HG03565 (cell line): ENCODE measurements at regions not wholly inside any gene's neighbourhood (a gene's known extent, or its start where the extent isn't known, plus 50 kb on each side); places are given as distances from the start of the nearest gene placed in this dataset.
"Not testable (repeated sequence)": the region's sequence is repeated elsewhere in the genome, so short reads cannot be mapped to it uniquely, and the experiment has no call there.

Experiments
- ATAC-seq: cut with Tn5 transposase; IDR thresholded peaks from one replicate; pipeline ENCODE4 v1.9.1; 2021; ENCODE audit warnings: mild to moderate bottlenecking, moderate library complexity; ENCODE audit not compliant: unreplicated experiment

DNA sequence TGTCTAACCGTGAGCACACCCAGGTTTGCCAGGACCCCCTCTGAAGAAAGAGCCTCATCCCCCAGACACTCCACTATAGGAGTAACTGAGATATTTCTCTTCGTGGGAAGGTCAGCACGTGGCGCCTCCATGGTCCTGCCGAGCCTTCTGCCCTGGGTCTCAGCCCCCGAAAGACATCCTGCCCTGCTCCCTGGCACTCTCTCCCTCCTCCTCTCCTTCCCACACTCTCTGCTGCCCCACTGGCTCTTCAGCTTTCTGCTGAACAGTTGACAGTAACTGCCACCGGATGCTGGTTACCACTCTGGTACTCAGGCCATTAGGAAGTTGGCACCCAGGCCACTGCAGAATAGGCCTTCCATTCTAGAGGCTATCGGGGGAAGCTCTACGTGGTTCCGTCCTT, 185.2 kb downstream of the UACA start:
- no peak for ATAC-seq

DNA sequence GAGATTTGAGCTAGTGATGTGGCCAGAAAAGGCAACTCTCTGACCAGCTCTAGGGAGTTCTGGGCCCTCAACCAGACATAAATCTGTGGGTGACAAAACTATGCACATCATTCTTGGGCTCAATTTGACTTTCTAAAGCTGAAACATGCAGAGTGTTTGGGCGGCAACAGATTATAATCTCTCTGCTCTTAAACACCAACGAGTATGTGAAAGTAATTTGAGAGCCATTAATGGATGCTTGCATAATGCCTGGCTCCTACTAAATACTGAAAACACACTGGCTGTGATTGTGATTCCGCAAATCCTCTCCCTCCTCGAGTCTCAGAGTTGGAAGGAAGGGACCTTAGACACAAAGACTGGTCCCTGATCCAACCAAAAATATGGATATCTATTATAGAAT, 186.7 kb downstream of the UACA start:
- ATAC-seq, result no peak

DNA sequence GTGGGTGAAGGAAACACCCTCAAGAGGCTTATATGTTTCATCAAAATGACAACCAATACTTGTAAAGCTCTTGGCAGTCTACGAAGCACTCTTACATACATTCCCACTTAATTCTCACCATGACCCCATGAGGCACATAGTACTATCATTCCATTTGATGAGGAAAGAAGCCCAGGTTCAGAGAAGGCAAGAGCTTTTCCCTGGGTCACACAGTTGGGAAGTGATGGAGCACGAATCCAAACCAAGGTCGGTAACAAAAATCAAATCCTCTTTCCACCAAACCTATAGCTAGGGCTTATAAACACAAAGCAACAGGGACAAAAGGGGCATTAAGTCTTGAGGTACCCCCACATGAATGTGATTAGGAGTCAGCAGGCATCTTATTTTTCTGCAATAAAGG, 187.1 kb downstream of the UACA start:
- no peak for ATAC-seq

DNA sequence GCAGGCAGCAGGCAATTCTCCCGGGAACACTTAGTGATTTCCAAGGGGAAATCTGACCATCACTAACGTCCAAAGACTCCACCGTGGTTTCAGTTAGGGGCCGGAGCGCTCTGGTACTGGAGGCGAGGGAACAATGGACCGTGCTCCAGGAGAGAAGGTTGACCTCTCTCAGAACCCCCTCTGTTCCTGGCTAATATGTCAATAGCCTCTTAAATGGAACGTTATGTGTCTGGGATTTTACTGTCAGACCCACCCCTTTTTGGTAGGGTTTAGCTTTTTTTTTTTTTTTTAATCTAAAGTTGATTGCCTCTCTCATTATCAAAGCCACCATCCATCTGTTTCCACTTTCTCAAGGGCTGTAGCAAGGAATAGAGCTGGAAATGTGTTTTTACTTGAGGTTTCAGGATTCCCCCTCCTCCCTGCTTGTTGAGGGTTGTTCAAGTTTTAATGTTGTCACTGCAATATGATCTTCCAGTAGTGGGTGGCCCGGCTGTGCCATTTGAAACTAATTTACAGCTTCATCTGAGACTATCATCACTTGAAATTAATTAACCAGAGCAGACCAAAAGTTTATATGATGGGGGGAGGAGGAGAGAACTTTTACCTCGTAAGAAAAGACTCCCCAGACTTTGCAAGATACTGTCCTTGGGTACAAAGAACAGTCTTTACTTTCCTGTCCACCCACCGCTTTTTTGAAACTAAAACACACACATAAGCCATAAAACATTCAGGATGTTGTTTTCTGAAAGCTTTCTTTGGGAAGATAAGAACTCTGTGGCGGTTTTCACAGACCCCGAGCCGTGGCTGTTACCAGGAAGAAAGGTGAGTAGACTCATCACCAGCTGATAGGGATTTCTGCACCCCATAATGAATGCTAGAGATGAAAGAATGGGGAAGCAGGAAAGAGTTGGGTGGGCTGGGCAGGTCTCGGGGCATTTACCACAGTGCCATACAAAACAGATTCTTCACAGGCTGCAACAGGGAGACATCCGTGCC, 187.8 kb downstream of the UACA start:
- ATAC-seq, result no peak

DNA sequence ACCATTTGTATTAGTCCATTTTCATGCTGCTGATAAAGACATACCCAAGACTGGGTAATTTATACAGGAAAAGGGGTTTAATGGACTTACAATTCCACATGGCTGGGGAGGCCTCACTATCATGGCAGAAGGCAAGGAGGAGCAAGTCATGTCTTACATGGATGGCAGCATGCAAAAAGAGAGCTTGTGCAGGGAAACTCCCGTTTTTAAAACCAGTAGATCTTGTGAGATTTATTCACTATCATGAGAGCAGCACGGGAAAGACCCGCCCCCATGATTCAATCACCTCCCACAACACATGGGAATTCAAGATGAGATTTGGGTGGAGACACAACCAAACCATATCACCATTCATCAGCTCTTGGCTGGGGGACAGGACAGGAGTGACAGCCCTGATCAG, 189.0 kb downstream of the UACA start:
- ATAC-seq, result not testable (repeated sequence)

DNA sequence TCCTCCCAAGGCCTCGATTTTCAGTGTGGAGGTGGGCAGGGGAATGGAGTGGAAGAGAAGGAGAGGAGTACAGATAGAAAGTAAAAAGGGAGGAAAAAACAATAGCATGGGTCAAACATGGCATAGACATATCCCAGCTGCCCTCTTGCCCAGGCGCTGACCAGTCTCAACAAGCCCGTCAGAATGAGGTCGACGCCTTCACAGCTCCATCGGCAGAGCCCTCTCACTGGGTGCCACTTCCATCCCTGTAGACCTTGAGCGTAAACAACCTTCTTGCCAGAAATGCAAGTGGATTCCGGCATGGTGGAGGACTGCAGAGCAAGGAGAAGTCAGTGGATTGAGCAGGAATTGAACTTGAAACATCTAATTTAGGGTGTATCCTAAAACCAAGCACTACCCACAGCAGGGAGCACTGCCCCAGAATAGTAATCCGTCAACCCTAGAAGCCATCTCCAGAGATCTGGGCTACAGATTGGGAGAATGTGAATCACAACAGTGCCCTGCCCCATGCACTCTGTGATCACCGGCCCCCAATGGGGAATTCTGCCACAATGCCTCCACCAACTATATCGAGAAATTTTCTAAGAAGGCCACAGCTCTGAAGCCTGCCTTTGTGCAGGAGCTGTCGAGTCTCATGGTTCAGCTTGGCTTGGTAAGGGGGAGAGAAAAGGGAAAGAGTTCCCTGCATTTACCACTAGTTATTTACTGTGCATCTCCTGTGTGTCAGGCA, 190.1 kb downstream of the UACA start:
- no peak for ATAC-seq

DNA sequence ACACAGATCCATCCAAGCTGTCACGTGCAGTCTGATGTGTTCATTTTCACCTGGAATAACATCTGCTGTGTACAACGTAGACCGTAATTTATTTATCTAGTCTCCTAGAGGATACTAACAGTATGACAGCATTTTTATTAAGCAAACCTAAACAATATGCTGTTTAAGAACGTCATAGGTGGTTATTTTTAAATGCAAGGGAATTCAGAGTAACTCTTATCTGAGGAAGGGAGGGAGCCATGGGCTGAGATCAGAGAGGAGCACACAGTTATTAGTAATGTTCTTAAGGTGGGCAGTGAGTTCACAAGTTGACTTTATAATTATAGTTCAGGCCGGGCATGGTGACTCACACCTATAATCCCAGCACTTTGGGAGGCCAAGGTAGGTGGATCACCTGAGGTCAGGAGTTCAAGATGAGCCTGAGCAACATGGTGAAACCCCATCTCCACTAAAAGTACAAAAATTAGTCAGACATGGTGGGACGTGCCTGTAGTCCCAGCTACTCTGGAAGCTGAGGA, 193.6 kb downstream of the UACA start:
- ATAC-seq, result no peak

DNA sequence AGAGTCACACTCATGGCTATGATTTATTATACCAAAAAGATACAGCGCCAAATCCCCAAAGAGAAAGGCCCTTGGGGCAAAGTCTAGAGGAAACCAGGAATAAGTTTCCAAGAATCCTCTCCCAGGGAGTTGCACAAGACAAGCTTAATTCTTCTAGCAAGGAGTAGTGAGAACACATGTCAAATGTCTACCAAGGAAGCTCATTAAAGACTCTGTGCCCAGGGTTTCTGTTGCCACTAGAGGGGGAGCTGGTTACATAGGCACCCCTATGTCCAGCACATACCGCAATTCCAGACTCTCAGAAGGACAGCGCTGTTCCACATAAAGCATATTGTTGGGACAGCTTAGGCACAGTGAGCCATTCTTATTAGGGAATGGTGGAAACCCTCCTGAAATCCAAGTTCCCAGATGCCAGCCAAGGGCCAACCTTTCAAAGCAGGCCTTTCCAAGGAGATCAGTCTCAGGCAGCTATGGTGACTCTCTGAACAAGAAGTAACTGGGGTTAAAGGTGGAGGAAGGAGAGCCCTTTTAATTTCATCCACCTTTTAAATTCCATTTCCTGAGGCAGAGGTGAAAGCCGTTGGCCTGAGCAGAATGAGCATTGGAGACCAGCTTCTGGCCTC, 194.2 kb downstream of the UACA start:
- ATAC-seq, result no peak

DNA sequence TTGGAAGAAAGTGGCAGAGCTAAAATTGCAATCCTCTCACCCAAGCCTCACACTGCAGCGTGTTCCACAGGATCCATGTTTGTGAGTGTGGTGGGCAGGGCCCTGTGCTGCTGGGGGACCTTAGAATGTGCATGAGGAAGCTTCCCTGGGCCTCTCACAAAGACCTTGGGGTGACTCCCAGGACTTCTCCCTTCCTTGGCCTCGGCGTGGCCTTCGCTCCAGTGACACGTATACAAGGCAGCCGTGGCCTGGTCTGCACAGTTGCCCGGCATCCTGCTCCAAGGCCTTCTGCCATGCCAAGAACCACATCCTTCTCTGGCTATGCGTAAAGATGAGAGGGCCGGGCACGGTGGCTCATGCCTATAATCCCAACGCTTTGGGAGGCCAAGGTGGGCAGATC, 196.4 kb downstream of the UACA start:
- no peak for ATAC-seq

DNA sequence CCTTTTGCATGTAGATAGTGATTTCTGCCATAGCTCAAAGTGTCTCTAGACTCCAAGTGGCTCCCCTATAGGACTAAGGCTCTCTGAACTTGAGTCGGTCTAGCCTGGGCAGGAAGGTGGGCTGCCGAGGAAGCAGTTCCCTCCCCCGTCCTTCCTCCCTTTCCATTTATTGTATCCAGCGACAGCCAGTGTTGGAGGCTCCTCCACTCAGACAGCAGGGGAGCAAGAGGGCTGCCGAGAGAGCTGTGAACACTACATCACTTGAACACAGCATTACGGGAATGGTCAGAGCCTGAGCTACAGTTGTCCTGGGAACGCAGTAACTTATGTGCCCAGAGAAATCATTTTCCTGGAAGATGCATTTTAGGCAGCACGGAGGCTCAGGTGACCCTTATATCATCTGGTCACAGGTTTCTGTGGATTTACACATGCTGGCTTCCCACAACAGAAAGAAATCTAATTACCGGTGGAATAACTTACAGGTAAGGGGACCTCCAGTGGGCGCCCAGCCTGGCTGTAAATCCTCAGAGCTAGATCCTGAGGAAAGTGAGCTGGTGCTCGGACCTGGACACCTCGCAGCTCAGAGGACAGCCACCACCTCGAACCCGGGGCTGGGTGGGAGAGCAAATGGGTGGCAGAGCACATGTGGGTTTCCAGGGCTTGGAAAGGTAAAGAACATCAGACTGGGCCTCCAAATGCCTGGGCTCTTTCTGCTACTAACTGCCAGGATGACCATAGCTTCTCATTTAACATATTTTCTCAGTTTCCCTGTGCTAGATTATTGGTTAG, 197.1 kb downstream of the UACA start:
- no peak for ATAC-seq

DNA sequence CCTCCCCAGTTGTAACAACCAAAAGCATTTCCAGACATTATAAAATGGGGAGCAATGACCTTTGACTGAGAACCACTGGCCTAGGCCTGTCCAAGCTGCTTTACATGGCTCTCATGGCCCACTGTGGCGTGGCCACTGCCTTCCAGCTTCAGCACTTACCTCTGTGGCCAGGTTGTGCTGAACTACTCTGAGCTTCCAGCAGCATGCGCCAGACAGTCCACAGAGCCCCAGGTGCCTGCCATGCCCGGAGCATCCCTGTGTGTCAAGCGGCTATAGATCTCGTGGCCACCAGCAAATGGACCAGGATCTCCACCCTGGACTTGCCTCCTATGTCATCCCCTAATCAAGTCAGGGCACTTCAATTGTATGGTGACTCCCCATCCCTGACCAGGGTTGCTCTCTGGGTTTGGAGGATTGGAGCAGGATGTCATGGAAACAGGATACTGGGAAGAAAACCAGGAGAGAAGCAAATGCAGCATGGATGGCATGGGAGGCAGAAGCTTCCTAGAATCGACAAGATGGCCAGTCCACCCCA, 199.7 kb downstream of the UACA start:
- ATAC-seq, result no peak

DNA sequence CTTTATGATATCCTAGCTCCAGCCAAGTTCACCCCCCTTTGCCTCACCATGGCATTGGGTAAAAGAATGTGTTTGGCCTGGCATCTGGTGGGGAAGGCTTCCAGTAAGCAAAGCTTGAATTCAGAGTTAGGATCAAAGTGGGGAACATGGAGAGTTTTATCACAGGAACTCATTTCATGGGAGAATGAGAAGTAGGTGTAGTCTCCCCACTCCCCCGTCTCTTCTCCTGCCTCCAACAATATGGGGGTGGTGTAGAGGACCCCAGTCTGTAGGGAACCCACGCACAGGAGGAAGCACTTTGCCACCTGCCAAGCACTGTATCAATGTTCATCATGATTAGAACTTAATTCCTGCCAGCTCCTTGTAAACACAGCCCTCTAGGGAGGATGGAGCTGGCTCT, 200.5 kb downstream of the UACA start:
- no peak for ATAC-seq

DNA sequence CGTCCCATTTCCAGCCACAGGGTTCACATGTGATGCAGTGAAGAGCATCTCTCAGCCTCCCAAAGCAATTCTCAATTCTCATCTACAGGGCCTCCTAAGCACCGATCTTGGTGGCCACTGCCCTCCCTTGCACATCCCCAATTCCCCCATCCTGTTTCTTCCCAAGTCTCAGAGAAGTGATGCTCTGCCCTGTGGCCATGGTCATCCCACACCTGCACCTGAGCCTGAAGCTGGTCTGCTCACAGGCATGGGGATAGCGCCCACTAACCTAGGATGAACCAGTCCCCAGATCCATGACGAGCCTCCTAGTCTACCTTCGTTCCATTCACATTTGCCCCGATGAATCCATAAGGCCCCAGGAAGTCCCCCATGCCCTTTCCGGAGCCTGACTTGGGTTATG, 201.5 kb downstream of the UACA start:
- ATAC-seq, result no peak

DNA sequence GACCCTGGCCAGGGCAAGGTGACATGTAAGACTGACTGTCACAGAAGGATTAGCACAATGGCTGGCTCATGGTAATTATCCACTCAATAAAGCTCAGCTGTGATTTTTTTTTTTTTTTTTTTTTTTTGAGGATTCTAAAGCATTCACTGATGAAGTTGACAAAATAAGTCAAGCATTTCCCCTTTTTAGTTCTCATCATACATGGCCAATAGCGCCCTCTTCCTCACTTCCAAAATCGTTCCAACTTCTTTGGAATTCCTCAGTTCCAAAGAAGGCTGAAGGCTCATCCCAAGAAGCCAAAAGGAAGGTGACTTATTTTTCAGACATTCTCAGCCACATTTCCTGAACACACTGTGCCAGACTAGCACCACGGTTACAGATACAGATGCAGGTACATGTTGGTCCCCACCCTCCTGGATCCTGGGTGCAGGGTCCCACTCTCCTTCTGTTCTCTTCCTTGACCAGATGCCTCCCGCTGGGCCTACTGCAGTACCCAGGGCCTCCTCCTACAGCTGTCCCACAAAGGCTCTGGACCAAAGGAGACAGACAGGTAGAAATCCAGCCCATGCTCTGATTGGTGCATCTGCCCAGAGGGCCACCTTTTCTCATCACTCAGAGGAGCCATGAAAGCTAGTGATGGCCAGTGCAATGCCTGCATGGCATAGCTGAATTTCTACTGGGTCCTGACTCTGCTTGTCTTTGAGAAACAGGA, 202.6 kb downstream of the UACA start:
- ATAC-seq, result no peak

DNA sequence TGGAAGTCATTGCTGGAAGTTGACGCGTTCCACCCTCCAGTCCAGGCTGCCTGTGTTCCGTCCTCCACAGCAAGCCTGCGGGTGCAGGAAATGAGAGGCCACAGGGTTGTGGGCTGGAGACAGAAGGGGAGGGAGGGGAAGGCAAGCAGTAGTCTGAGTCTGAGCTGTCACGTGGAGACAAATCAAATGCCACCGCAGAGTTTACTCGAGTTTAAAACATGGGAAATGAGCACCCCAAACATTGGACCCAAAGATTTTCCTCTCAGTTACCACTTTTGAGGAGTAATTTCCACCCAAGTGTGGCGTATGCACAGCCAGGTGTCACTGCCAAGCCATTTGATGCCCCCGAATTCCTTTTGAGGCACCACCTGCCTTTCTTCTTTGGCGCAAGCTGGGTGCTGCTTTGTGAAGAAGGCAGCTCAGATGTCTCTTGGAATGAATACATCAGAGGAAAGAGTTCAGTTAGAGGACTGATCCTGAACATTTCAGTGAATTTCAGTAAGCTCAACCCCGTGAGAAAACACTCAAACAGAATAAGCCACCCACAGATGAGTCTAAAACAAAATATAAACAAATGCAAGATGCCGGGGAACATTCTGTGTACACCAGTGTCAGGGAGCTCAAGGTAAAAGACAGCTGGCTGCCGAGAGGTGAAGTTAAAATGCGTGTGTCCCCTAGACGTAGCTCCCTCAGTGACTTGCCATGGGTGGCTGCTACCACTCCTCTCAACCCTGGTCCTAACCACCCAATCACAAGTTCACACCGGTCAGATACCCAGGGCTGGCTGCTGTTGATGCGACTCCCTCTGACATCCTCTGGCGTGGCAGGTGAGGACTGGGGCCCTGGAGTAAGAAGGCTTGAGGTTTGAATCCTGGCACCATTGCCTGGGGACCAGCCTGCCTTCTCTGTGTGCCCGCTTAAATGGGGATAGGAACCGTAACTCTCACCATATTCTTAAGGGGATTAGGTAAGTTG, 203.8 kb downstream of the UACA start:
- no peak for ATAC-seq

DNA sequence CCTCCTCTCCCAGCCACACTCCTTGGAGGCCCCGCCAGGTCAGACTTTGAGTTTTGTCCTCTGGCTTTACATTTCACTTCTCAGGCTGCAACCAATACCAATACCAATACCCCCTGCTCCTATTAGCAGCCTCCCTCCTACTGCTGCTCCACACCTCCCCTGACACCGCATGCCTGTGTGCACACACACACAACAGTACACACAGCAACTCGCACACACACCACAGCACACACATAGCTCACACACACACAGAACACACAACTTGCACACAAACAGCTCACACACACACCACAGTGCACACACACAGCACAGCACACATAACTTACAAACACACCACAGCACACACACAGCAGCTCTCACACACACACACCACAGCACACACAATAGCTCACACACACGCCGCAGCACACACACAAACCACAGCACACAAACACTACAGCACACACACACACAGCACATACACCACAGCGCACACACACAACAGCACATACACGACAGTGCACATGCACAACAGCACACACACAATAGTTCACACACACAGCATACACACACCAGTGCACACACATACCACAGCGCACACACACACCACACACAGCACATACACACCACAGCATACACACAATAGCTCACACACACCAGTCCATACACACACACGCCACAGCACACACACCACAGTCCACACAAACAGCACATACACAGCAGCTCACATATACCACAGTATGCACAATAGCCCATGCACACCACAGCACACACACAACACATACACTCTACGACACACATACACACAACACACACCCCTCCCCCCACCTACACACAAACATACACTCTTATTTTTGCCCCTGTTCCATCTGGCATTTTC, 204.7 kb downstream of the UACA start:
- no peak for ATAC-seq

DNA sequence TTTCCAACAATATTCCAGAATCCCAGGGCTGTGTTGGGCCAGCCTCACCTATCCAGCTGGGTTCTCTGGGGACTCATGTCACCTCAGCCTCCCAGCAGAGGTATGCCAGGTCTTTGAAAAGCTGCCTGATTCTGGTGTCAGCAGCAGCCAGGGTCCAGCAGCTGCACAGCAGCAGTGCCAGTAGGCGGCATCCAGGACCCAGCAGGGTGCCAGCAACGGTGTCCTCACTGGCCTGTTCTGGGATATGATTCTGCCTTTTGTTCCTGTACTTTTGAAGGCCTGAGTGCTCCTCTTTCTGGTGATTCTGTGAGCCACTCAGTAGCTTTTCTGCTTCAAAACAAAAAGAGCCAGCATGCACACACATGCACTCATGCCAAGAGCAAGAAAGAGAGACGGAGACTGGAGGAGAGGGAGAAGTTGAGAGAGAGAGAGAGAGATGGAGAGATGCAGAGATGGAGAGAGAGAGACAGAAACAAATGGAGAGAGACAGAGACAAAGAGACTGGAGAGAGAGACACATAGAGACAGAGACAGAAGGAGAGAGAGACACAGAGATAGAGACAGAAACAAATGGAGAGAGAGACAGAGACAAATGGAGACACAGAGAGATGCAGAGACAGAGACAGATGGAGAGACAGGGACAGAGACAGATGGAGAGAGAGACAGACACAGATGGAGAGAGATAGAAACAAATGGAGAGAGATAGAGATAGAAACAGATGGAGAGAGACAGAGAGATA, 205.7 kb downstream of the UACA start:
- ATAC-seq, result no peak
